Loucy (cell line): ENCODE measurements at regions not wholly inside any gene's neighbourhood (a gene's known extent, or its start where the extent isn't known, plus 50 kb on each side); places are given as distances from the start of the nearest gene placed in this dataset.

Experiments used
- H2AFZ ChIP-seq: fragments of 200-600 bp; sonication (generic); 2 replicates; pipeline ENCODE4 v1.6.0; 2016; ENCODE audit warnings: antibody characterized with exemption, mild to moderate bottlenecking, low read length, moderate library complexity
- H3F3A ChIP-seq: fragments of 200-600 bp; 2 replicates; pipeline ENCODE4 v1.6.0; 2016; ENCODE audit warnings: antibody characterized with exemption, low read depth, mild to moderate bottlenecking
- H3K27me3 ChIP-seq: fragments of 200-600 bp; sonication (generic); 2 replicates; pipeline ENCODE4 v1.6.1; 2014; ENCODE audit warnings: low read length, mild to moderate bottlenecking; ENCODE audit not compliant: insufficient read depth, poor library complexity, severe bottlenecking
- H3K36me3 ChIP-seq: fragments of 200-600 bp; sonication (generic); 2 replicates; pipeline ENCODE4 v1.6.1; 2016; ENCODE audit warnings: low read length; ENCODE audit not compliant: insufficient read depth
- H3K4me1 ChIP-seq: fragments of 200-600 bp; sonication (generic); 2 replicates; pipeline ENCODE4 v1.5.1; 2014; ENCODE audit warnings: low read length, mild to moderate bottlenecking; ENCODE audit not compliant: insufficient read depth, poor library complexity, severe bottlenecking
- H3K4me2 ChIP-seq: fragments of 200-600 bp; sonication (generic); 2 replicates; pipeline ENCODE4 v1.6.0; 2014; ENCODE audit warnings: antibody characterized with exemption, low read length, low read depth, mild to moderate bottlenecking; ENCODE audit not compliant: poor library complexity, severe bottlenecking
- H3K4me3 ChIP-seq: fragments of 200-600 bp; sonication (generic); 2 replicates; pipeline ENCODE4 v1.5.1; 2014; ENCODE audit warnings: low read length, mild to moderate bottlenecking, mixed read lengths; ENCODE audit not compliant: poor library complexity, severe bottlenecking
- H3K79me2 ChIP-seq: fragments of 200-600 bp; sonication (generic); 2 replicates; pipeline ENCODE4 v1.6.1; 2014; ENCODE audit warnings: low read length; ENCODE audit not compliant: insufficient read depth
- H3K9ac ChIP-seq: fragments of 200-600 bp; sonication (generic); 2 replicates; pipeline ENCODE4 v1.6.0; 2014; ENCODE audit warnings: mild to moderate bottlenecking, low read depth, low read length, moderate library complexity; ENCODE audit not compliant: poor library complexity, severe bottlenecking
- H3K9me2 ChIP-seq: fragments of 200-600 bp; sonication (generic); replicated peaks from 2 replicates; pipeline ENCODE4 v1.6.1; 2016; ENCODE audit warnings: low read depth, low read length, mixed read lengths
- H3K9me3 ChIP-seq: fragments of 200-600 bp; sonication (generic); 2 replicates; pipeline ENCODE4 v1.6.1; 2014; ENCODE audit warnings: mild to moderate bottlenecking, antibody characterized with exemption, low read length, low read depth; ENCODE audit not compliant: insufficient read depth
- H4K20me1 ChIP-seq: fragments of 200-600 bp; sonication (generic); 2 replicates; pipeline ENCODE4 v1.6.0; 2014; ENCODE audit warnings: antibody characterized with exemption, low read length, mild to moderate bottlenecking; ENCODE audit not compliant: insufficient read depth, poor library complexity, severe bottlenecking
- CTCF ChIP-seq: fragments of 200-600 bp; sonication (generic); conservative IDR thresholded peaks from 2 replicates; pipeline ENCODE4 v1.5.1; 2014; ENCODE audit warnings: mild to moderate bottlenecking, antibody characterized with exemption, low read length
- EZH2phosphoT487 ChIP-seq: fragments of 200-600 bp; IDR thresholded peaks from 2 replicates; pipeline ENCODE4 v1.6.1; 2018; ENCODE audit warnings: antibody characterized with exemption, mild to moderate bottlenecking, moderate library complexity, borderline replicate concordance

- H3K79me2 ChIP-seq = no peaks in the 10 kb centered on the region
- H3K9me2 ChIP-seq = no peaks in the 10 kb centered on the region
- no peaks in the 10 kb centered on the region for H3K36me3 ChIP-seq
- H3K27me3 ChIP-seq = no peaks in the 10 kb centered on the region
- no peak overlapping the region for H3K4me2 ChIP-seq
- H4K20me1 ChIP-seq = no peaks in the 10 kb centered on the region
- no peaks in the 10 kb centered on the region for H3K9me3 ChIP-seq
- H3F3A ChIP-seq = no peaks in the 10 kb centered on the region
- no peaks in the 10 kb centered on the region for H3K4me1 ChIP-seq
- H3K4me3 ChIP-seq = no peak overlapping the region
- no peak overlapping the region for H3K9ac ChIP-seq
- no peak overlapping the region for H2AFZ ChIP-seq
- TF ChIP-seq CTCF (no peak), EZH2phosphoT487 (no peak)
Measured at GRCh38 chr12:13348464-13348863, 151.9 kb downstream of the EMP1 start.

DNA sequence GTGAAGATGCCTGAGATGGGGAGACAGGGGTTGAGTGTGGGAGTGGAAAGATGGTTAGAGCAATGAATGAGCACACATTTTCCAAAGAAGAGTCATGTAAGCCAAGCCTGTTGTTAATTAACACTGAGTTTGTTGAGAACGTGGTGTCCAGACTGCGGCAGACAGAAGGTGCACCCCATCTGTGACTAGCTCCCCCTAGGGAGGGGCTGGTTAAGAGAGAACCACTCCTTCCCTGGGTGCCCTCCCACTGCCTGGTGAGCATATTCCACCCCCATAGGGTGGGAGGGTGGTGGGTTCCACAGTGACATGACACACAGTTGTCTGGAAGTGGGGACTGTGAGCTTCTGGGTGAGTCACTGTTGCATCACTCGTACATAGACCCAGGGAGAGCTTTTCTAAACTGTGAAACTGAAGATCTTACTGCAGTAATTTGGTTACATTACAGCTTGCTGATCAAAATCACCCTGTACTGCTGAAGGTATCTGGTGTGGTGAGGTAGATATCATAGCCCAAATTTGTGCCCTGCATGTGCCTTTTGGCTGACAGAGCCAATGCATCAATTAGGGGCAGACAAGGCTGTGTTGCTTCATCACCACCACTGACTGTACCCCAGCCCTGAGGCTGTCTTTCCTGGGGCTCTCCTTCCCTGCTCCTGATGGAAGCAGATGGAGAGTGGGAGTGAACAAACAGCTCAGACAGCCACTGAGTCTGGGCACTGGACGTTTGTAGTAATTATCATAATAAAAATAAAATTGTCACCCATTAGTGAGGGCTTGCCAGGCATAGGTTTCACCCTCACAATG, 150.9 kb downstream of the EMP1 start:
- Histone ChIP-seq H3K27me3 (no peaks in the 10 kb centered on the region), H4K20me1 (no peaks in the 10 kb centered on the region), H3K9me2 (no peaks in the 10 kb centered on the region), H3K4me1 (no peaks in the 10 kb centered on the region), H3K4me2 (no peak overlapping the region), H3K9ac (no peak overlapping the region), H3K79me2 (no peaks in the 10 kb centered on the region), H3K9me3 (no peaks in the 10 kb centered on the region), H3K4me3 (no peak overlapping the region), H2AFZ (no peak overlapping the region), H3F3A (no peaks in the 10 kb centered on the region), H3K36me3 (no peaks in the 10 kb centered on the region)
- TF ChIP-seq EZH2phosphoT487 = no peak
- no peak for TF ChIP-seq CTCF

GRCh38 chr12:13345722-13346121, 149.2 kb downstream of the EMP1 start:
- H3K4me2 ChIP-seq = no peak overlapping the region
- no peaks in the 10 kb centered on the region for H3K36me3 ChIP-seq
- H3K9me2 ChIP-seq = no peaks in the 10 kb centered on the region
- no peaks in the 10 kb centered on the region for H3F3A ChIP-seq
- no peaks in the 10 kb centered on the region for H3K79me2 ChIP-seq
- no peaks in the 10 kb centered on the region for H3K27me3 ChIP-seq
- H3K9me3 ChIP-seq = no peaks in the 10 kb centered on the region
- H3K9ac ChIP-seq = no peak overlapping the region
- H2AFZ ChIP-seq = no peak overlapping the region
- H4K20me1 ChIP-seq = no peaks in the 10 kb centered on the region
- no peaks in the 10 kb centered on the region for H3K4me1 ChIP-seq
- no peak for TF ChIP-seq CTCF
- TF ChIP-seq EZH2phosphoT487 = no peak
- H3K4me3 ChIP-seq = no peak overlapping the region
